ENCODE measurements at regions not wholly inside any gene's neighbourhood (a gene's known extent, or its start where the extent isn't known, plus 50 kb on each side); places are given as distances from the start of the nearest gene placed in this dataset.

DNA sequence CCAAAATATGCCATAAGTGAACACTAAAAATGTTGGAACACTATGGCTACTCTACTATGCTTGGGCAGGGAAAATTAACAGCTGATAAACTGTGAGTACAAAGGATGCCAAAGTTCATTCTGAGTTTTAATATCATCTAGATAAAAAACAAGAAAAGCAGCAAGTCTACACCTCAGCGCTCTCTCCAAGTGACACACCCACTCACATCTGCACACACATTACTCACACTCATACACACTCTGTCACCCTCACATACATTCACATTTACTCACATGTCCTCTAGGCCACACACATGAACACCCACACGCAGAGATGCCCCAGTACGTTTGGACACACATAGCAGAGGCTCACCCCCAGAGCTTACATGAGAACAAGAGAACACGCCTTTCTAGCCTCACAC lies 87.3 kb upstream of the RAB4A start:
- H3K27me3 ChIP-seq (ENCODE audit: control insufficient read depth, insufficient read depth, low read length): no peaks in the 10 kb centered on the region
- no peak overlapping the region for H3K27ac ChIP-seq (ENCODE audit: low read depth, low read length)
- H3K9me3 ChIP-seq (ENCODE audit: control insufficient read depth, insufficient read depth, low read length): no peaks in the 10 kb centered on the region
- ChIA-PET CTCF (no interaction called here), POLR2A (no interaction called here)
- TF ChIP-seq, protein P1, sequence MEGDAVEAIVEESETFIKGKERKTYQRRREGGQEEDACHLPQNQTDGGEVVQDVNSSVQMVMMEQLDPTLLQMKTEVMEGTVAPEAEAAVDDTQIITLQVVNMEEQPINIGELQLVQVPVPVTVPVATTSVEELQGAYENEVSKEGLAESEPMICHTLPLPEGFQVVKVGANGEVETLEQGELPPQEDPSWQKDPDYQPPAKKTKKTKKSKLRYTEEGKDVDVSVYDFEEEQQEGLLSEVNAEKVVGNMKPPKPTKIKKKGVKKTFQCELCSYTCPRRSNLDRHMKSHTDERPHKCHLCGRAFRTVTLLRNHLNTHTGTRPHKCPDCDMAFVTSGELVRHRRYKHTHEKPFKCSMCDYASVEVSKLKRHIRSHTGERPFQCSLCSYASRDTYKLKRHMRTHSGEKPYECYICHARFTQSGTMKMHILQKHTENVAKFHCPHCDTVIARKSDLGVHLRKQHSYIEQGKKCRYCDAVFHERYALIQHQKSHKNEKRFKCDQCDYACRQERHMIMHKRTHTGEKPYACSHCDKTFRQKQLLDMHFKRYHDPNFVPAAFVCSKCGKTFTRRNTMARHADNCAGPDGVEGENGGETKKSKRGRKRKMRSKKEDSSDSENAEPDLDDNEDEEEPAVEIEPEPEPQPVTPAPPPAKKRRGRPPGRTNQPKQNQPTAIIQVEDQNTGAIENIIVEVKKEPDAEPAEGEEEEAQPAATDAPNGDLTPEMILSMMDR (IDR thresholded peaks at IDR 0.05; ENCODE audit: low read depth, low read length): no peak
- H3K4me3 ChIP-seq (ENCODE audit: low read depth, low read length): no peak overlapping the region
- no peak for DNase-seq (ENCODE audit: low read depth, low spot score)

DNA sequence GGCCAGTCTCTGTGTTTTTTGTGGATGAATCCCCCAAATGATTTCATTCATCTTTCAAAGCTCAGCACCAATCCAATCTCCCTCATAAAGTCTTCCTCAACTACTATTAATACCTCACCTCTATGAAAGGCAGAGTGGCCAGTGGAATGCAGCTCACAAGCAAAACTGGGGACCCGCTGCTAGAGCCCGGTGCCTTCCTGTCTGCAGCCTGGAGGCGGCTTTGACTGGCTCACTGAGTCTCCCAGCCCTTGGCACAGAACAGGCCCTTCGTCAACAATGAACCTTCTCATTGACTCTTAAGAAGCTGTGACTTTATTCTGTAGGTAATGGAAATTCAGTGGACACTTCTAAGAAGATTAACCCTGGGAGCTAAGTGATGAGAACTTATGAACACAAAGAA lies 86.8 kb upstream of the RAB4A start:
- no peaks in the 10 kb centered on the region for H3K27me3 ChIP-seq (ENCODE audit: control insufficient read depth, insufficient read depth, low read length)
- ChIA-PET CTCF (no interaction called here), POLR2A (no interaction called here)
- TF ChIP-seq, protein P1 (IDR thresholded peaks at IDR 0.05; ENCODE audit: low read depth, low read length): no peak
- H3K27ac ChIP-seq (ENCODE audit: low read depth, low read length): no peak overlapping the region
- H3K4me3 ChIP-seq (ENCODE audit: low read depth, low read length): no peak overlapping the region
- no peaks in the 10 kb centered on the region for H3K9me3 ChIP-seq (ENCODE audit: control insufficient read depth, insufficient read depth, low read length)
- no peak for DNase-seq (ENCODE audit: low read depth, low spot score)

DNA sequence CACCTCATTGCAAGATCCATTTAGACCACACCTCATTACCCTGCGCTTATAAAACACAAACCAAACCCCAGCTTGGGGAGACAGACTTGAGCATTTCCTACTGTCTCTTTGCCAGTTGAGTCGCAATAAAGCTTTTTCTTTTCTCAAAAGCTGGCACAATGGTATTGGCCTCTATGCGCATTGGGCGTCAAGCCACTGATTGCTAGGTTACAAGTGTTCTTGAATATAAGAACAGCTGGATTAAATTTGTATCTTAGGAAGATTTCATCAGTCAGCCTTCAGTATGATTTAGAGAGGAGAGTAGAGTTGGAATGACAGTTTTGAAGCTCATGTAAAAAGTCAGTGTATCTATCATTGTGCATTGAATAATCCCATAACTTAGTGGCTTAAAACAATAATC lies 84.9 kb upstream of the RAB4A start:
- TF ChIP-seq, protein P1 (IDR thresholded peaks at IDR 0.05; ENCODE audit: low read depth, low read length): no peak
- ChIA-PET CTCF (interaction anchor here (0.7 kb wide), 1 partner anchor 69 kb away, joined by 4 read pairs; no protein-coding TSS in a partner anchor), POLR2A (no interaction called here)
- no peak for DNase-seq (ENCODE audit: low read depth, low spot score)
- Histone ChIP-seq H3K27me3 (ENCODE audit: control insufficient read depth, insufficient read depth, low read length) (no peaks in the 10 kb centered on the region), H3K4me3 (ENCODE audit: low read depth, low read length) (no peak overlapping the region), H3K9me3 (ENCODE audit: control insufficient read depth, insufficient read depth, low read length) (no peaks in the 10 kb centered on the region), H3K27ac (ENCODE audit: low read depth, low read length) (no peak overlapping the region)

DNA sequence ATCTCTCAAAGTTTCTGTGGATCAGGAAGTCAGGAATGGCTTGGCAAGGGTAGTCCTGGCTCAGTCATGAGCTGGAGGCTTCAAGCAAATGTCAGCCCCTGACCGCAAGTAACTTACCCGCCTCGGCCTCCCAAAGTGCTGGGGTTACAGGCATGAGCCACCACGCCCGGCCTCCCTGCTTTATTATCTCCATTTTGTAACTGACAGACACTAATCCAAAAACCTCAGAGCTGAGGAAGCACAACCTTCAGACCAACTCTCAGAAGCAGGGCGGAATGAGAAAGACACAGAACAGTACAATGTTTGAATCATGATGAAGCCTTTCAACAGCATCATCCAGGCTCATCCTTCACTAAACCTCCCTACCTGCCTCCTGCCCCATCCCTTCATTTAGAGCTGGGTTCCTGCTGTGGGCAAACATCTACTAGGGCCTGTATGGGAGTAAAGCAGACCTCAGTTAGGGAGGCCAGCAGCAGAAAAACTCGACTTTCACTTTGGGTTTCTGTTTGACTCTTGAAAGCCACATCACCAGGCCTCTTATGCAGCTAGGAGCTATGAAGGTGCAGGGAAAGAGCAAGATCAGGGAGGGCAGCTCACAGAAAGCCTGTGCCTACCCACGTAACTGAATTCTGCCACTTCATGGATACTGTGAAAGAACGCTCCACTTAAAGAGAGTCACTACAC lies 84.4 kb upstream of the RAB4A start:
- H3K27me3 ChIP-seq (ENCODE audit: control insufficient read depth, insufficient read depth, low read length): no peaks in the 10 kb centered on the region
- H3K9me3 ChIP-seq (ENCODE audit: control insufficient read depth, insufficient read depth, low read length): no peaks in the 10 kb centered on the region
- ChIA-PET CTCF (interaction anchor here (0.7 kb wide), 1 partner anchor 68 kb away, joined by 4 read pairs; no protein-coding TSS in a partner anchor), POLR2A (no interaction called here)
- H3K27ac ChIP-seq (ENCODE audit: low read depth, low read length): no peak overlapping the region
- no peak for DNase-seq (ENCODE audit: low read depth, low spot score)
- no peak overlapping the region for H3K4me3 ChIP-seq (ENCODE audit: low read depth, low read length)
- TF ChIP-seq, protein P1 (IDR thresholded peaks at IDR 0.05; ENCODE audit: low read depth, low read length): no peak

DNA sequence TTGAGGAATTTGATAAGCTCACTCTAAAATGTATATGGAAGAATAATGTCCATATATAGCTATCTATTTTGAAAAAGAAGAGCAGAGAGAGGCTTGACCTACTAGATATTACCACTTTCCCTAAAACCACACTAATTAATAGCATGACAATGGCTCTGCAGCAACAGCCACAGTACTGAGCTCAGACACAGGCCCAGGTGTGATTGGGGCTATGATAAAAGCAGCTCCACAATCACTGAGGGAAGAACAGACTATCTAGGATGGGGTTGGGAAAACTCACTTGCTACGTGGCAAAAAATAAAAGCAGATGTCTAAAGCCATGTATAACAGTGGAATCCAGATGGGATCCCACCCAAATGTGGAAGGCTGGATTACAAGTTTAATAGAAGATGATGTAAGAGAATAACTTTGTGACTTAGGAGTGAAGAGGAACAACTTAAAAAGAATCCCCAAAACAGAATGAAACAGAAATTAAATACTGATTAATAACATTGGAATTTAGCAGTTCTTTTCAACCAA lies 80.8 kb upstream of the RAB4A start:
- Histone ChIP-seq H3K4me3 (ENCODE audit: low read depth, low read length) (no peak overlapping the region), H3K27me3 (ENCODE audit: control insufficient read depth, insufficient read depth, low read length) (no peaks in the 10 kb centered on the region), H3K9me3 (ENCODE audit: control insufficient read depth, insufficient read depth, low read length) (peaks cover 2% of the 10 kb centered on the region; the same call in 1 of the 2 replicates), H3K27ac (ENCODE audit: low read depth, low read length) (no peak overlapping the region)
- DNase-seq (ENCODE audit: low read depth, low spot score): no peak
- POLR2A ChIA-PET: no interaction called here
- TF ChIP-seq, protein P1 (IDR thresholded peaks at IDR 0.05; ENCODE audit: low read depth, low read length): no peak
- CTCF ChIA-PET: interaction anchor here (1.0 kb wide), 1 partner anchor 37 kb away, joined by 3 read pairs; no protein-coding TSS in a partner anchor

Data from AG04450 (cell line).